ENCODE measurements at regions not wholly inside any gene's neighbourhood (a gene's known extent, or its start where the extent isn't known, plus 50 kb on each side); places are given as distances from the start of the nearest gene placed in this dataset.
"Not testable (repeated sequence)": the region's sequence is repeated elsewhere in the genome, so short reads cannot be mapped to it uniquely, and the experiment has no call there.

GRCh38 chr2:84017010-84017409 is 442.1 kb downstream of the SUCLG1 start:
- Histone ChIP-seq H3K9ac (ENCODE audit: low read depth, low read length) (no peak overlapping the region), H3K4me1 (ENCODE audit: insufficient read depth, low read length) (no peaks in the 10 kb centered on the region), H3K9me3 (ENCODE audit: insufficient read depth, low read depth, low read length) (no peaks in the 10 kb centered on the region), H3K4me3 (ENCODE audit: low read length) (no peak overlapping the region), H3K27ac (ENCODE audit: low read depth, low read length) (no peak overlapping the region), H3K27me3 (ENCODE audit: insufficient read depth, low read length) (no peaks in the 10 kb centered on the region), H3K36me3 (ENCODE audit: insufficient read depth, low read length) (no peaks in the 10 kb centered on the region)

GRCh38 chr2:84016183-84016582 is 442.9 kb downstream of the SUCLG1 start:
- Histone ChIP-seq H3K9ac (ENCODE audit: low read depth, low read length) (no peak overlapping the region), H3K4me1 (ENCODE audit: insufficient read depth, low read length) (no peaks in the 10 kb centered on the region), H3K27me3 (ENCODE audit: insufficient read depth, low read length) (no peaks in the 10 kb centered on the region), H3K4me3 (ENCODE audit: low read length) (no peak overlapping the region), H3K9me3 (ENCODE audit: insufficient read depth, low read depth, low read length) (no peaks in the 10 kb centered on the region), H3K36me3 (ENCODE audit: insufficient read depth, low read length) (no peaks in the 10 kb centered on the region), H3K27ac (ENCODE audit: low read depth, low read length) (no peak overlapping the region)
- 100% methylated on average over 4 of the region's 5 CpGs for WGBS

- 100% methylated on average over 1 of the region's 2 CpGs for WGBS
- H3K9ac ChIP-seq (ENCODE audit: low read depth, low read length) = no peak overlapping the region
- no peak overlapping the region for H3K4me3 ChIP-seq (ENCODE audit: low read length)
Measured at GRCh38 chr2:83997889-83998288, 461.2 kb downstream of the SUCLG1 start.

DNA sequence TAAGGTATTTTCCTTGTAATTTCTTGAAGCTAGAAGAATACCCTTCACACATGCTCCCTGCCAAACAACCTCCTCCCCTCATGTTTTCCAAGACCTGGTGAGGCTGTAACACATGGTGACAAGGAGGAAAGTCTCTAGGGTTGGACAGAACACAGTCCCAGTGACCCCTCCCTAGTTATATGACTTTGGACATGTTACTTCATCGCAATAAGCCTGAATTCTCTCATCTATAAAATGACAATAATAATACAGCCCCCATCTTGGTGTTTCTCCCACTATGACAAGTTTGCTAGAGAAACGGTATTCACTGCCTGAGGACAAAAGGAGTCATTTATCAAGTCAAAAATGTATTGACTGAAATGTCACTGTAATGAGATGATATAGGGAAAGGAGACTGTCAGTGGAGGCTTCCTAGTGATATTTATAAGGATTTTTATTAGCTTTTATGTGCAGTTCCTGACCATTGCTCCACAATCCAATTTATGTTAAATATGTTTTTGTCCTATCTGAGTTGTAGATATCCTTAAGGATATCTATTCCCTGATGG is 464.4 kb downstream of the SUCLG1 start:
- Histone ChIP-seq H3K27ac (ENCODE audit: low read depth, low read length) (no peak overlapping the region), H3K27me3 (ENCODE audit: insufficient read depth, low read length) (no peaks in the 10 kb centered on the region), H3K4me1 (ENCODE audit: insufficient read depth, low read length) (no peaks in the 10 kb centered on the region; the same call in 1 of the 2 replicates), H3K9ac (ENCODE audit: low read depth, low read length) (no peak overlapping the region), H3K9me3 (ENCODE audit: insufficient read depth, low read depth, low read length) (no peaks in the 10 kb centered on the region), H3K4me3 (ENCODE audit: low read length) (no peak overlapping the region), H3K36me3 (ENCODE audit: insufficient read depth, low read length) (no peaks in the 10 kb centered on the region)
- WGBS = 94% methylated on average over 2 of the region's 2 CpGs

More at GRCh38 chr2:83997889-83998288, 461.2 kb downstream of the SUCLG1 start:
- Histone ChIP-seq H3K9me3 (ENCODE audit: insufficient read depth, low read depth, low read length) (no peaks in the 10 kb centered on the region), H3K36me3 (ENCODE audit: insufficient read depth, low read length) (no peaks in the 10 kb centered on the region), H3K4me1 (ENCODE audit: insufficient read depth, low read length) (no peaks in the 10 kb centered on the region), H3K27me3 (ENCODE audit: insufficient read depth, low read length) (no peaks in the 10 kb centered on the region), H3K27ac (ENCODE audit: low read depth, low read length) (no peak overlapping the region)

DNA sequence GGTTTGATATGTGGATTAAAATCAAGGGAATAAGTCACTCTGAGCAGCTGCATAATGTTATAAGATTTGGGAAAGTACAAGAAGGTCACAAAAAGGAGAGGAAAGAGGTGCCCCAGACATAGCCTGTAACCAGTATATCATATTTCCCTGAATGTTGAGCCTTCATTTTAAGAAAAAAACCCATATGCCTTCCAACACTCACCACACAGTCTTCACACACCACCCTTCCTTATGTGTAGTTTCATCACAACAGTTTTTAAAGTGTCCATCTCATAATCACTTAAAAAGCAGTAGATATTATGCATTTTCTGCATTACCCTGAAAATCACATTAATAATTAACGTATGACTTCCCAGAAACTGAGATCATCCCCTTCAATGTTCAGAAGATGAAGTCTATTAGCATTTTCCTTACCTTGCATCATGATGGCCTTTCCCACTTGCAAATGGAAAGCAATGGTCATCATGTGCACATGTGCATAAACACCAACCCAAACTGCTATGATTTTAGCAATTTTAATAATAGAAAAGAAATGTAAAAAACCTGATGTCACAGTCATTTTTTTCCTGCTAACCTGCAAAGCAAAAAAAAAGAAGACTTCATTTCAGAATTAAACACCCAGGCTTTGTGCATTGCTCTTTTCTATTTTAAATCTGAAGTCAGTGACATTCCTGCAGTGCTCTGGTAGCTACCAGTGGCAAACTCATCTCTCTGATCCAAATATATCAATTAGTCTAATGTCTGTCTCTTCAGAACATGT is 465.0 kb downstream of the SUCLG1 start:
- Histone ChIP-seq H3K27ac (ENCODE audit: low read depth, low read length) (no peak overlapping the region), H3K9ac (ENCODE audit: low read depth, low read length) (no peak overlapping the region), H3K4me1 (ENCODE audit: insufficient read depth, low read length) (no peaks in the 10 kb centered on the region; the same call in 1 of the 2 replicates), H3K9me3 (ENCODE audit: insufficient read depth, low read depth, low read length) (no peaks in the 10 kb centered on the region), H3K36me3 (ENCODE audit: insufficient read depth, low read length) (no peaks in the 10 kb centered on the region), H3K27me3 (ENCODE audit: insufficient read depth, low read length) (no peaks in the 10 kb centered on the region), H3K4me3 (ENCODE audit: low read length) (no peak overlapping the region)
- 94% methylated on average over 1 of the region's 1 CpG for WGBS

DNA sequence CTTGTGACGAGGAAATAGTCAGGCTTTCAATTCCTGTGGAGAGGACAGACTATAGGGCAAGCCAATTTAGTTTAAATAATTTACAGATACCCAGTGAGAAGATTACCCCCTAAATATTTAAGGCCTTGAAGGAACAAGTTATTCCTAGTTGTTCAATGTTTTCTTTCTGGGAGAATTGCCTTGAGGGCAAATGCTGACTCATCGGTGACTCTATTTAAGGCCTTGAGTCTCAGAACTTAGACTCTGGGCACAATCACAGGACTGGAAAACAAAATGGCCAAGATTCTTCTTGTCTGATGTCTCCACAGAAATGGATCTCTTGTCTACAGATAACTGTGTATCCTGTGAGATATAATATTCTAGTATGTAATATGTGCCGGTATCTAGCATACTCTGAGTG is 467.1 kb downstream of the SUCLG1 start:
- no peak overlapping the region for H3K4me3 ChIP-seq (ENCODE audit: low read length)
- no peak overlapping the region for H3K9ac ChIP-seq (ENCODE audit: low read depth, low read length)
- H3K27ac ChIP-seq (ENCODE audit: low read depth, low read length) = no peak overlapping the region
- 92% methylated on average over 3 of the region's 3 CpGs for WGBS
- no peaks in the 10 kb centered on the region; the same call in 1 of the 2 replicates for H3K4me1 ChIP-seq (ENCODE audit: insufficient read depth, low read length)
- H3K9me3 ChIP-seq (ENCODE audit: insufficient read depth, low read depth, low read length) = peaks cover 7% of the 10 kb centered on the region; the same call in 1 of the 2 replicates
- no peaks in the 10 kb centered on the region for H3K36me3 ChIP-seq (ENCODE audit: insufficient read depth, low read length)
- no peaks in the 10 kb centered on the region for H3K27me3 ChIP-seq (ENCODE audit: insufficient read depth, low read length)

DNA sequence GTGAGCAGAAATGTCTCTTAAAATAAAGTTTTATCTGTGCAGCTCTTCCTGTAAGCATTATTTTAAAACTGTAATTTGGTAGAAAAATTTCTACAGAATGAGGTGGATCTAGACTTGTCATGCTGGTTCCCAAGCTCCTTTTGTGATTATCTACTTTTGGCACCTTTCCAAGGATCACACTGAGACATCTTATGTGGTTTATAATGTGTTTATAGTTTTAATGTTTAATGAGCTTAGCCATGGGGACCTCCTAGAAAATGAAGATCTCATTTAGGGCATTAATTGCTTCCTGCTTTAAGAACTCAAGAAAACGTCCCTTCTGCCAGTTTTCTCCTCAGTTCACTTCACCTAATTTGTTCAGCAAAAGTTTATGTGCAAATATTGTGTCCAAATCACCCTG is 468.4 kb downstream of the SUCLG1 start:
- Histone ChIP-seq H3K4me3 (ENCODE audit: low read length) (no peak overlapping the region), H3K36me3 (ENCODE audit: insufficient read depth, low read length) (no peaks in the 10 kb centered on the region), H3K9ac (ENCODE audit: low read depth, low read length) (no peak overlapping the region), H3K4me1 (ENCODE audit: insufficient read depth, low read length) (no peaks in the 10 kb centered on the region; the same call in 1 of the 2 replicates), H3K27me3 (ENCODE audit: insufficient read depth, low read length) (no peaks in the 10 kb centered on the region), H3K27ac (ENCODE audit: low read depth, low read length) (no peak overlapping the region), H3K9me3 (ENCODE audit: insufficient read depth, low read depth, low read length) (peaks cover 7% of the 10 kb centered on the region; the same call in 1 of the 2 replicates)
- 89% methylated on average over 1 of the region's 1 CpG for WGBS

- peaks cover 11% of the 10 kb centered on the region for H3K4me1 ChIP-seq (ENCODE audit: insufficient read depth, low read length)
- not testable (repeated sequence) for H3K9ac ChIP-seq (ENCODE audit: low read depth, low read length); H3K27ac ChIP-seq (ENCODE audit: low read depth, low read length); H3K36me3 ChIP-seq (ENCODE audit: insufficient read depth, low read length); H3K4me3 ChIP-seq (ENCODE audit: low read length); H3K27me3 ChIP-seq (ENCODE audit: insufficient read depth, low read length)
- H3K9me3 ChIP-seq (ENCODE audit: insufficient read depth, low read depth, low read length) = peaks cover 11% of the 10 kb centered on the region; the same call in 1 of the 2 replicates
- WGBS = 97% methylated on average over 6 of the region's 6 CpGs
Measured at GRCh38 chr2:83976628-83977027, 482.5 kb downstream of the SUCLG1 start.

DNA sequence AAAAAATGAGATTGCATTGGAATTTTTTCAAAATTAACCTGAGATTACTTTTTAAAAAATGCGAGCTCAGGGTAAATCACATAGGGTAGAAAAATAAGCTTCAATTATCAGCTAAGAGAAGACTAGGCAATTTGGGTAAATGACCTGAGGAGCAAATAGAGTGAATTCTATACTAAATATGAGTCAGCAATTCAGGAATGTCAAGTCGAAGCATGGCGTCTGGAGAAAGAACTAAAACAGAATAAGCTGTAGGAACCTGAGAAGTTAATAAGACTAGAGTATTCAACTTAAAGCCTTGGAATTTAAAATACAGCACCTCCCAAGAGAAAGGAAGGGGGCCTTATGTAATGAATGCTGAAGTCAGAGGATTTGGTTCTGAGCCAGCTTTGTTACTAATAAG is 487.0 kb downstream of the SUCLG1 start:
- H3K4me1 ChIP-seq (ENCODE audit: insufficient read depth, low read length) = peaks cover 29% of the 10 kb centered on the region
- H3K36me3 ChIP-seq (ENCODE audit: insufficient read depth, low read length) = no peaks in the 10 kb centered on the region
- H3K27ac ChIP-seq (ENCODE audit: low read depth, low read length) = peak overlapping the region; percentile 45; the same call in 1 of the 2 replicates
- WGBS = 72% methylated on average over 3 of the region's 3 CpGs
- H3K9me3 ChIP-seq (ENCODE audit: insufficient read depth, low read depth, low read length) = peaks cover 12% of the 10 kb centered on the region; the same call in 1 of the 2 replicates
- no peak overlapping the region for H3K4me3 ChIP-seq (ENCODE audit: low read length)
- no peak overlapping the region for H3K9ac ChIP-seq (ENCODE audit: low read depth, low read length)
- no peaks in the 10 kb centered on the region for H3K27me3 ChIP-seq (ENCODE audit: insufficient read depth, low read length)

- no peak overlapping the region for H3K9ac ChIP-seq (ENCODE audit: low read depth, low read length)
- H3K27ac ChIP-seq (ENCODE audit: low read depth, low read length) = peak overlapping the region; percentile 45; the same call in 1 of the 2 replicates
- no peaks in the 10 kb centered on the region for H3K36me3 ChIP-seq (ENCODE audit: insufficient read depth, low read length)
- no peaks in the 10 kb centered on the region for H3K27me3 ChIP-seq (ENCODE audit: insufficient read depth, low read length)
- H3K9me3 ChIP-seq (ENCODE audit: insufficient read depth, low read depth, low read length) = peaks cover 14% of the 10 kb centered on the region; the same call in 1 of the 2 replicates
- WGBS = 89% methylated on average over 2 of the region's 2 CpGs
- no peak overlapping the region for H3K4me3 ChIP-seq (ENCODE audit: low read length)
- peaks cover 29% of the 10 kb centered on the region for H3K4me1 ChIP-seq (ENCODE audit: insufficient read depth, low read length)
Measured at GRCh38 chr2:83971547-83971946, 487.5 kb downstream of the SUCLG1 start.

DNA sequence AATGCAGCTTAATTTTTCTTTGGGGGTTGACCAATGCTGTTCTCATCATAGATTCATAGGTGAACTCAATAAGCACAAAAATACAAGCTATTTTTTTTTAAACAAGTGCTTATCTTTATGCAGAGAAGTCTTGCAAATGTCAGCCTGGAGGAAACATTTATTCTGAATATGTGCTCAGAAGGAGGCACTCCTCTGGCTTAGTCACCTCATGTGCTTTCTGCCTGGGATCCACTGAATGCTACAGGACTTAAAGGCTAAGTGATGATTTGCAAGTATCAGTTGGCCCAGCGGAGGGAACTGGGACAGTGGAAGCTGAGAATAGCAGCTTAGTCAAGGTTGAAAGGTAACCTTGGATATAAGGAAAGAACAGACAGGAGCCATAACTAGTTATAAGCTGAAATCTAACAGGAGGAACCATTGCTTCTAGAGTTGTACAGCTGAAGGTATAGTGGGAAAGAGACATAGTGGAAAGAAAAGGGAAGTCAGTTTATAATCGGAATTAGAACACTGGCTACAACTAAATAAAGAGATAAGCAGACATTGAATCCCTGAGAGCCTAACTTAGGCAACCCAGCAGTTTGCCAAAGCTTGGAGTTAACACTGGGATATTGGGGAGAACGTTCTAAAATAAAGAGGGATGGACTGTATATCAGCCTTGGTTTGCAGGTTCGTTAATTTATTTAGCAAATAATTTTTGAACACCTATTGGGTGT is 488.7 kb downstream of the SUCLG1 start:
- no peak overlapping the region for H3K4me3 ChIP-seq (ENCODE audit: low read length)
- H3K36me3 ChIP-seq (ENCODE audit: insufficient read depth, low read length) = no peaks in the 10 kb centered on the region
- H3K27ac ChIP-seq (ENCODE audit: low read depth, low read length) = no peak overlapping the region
- no peaks in the 10 kb centered on the region for H3K27me3 ChIP-seq (ENCODE audit: insufficient read depth, low read length)
- peaks cover 6% of the 10 kb centered on the region; the same call in 1 of the 2 replicates for H3K9me3 ChIP-seq (ENCODE audit: insufficient read depth, low read depth, low read length)
- 96% methylated on average over 4 of the region's 4 CpGs for WGBS
- H3K9ac ChIP-seq (ENCODE audit: low read depth, low read length) = no peak overlapping the region
- H3K4me1 ChIP-seq (ENCODE audit: insufficient read depth, low read length) = peaks cover 29% of the 10 kb centered on the region

Measured in HUES64 (cell line).